GM20431 (cell line): ENCODE measurements at regions not wholly inside any gene's neighbourhood (a gene's known extent, or its start where the extent isn't known, plus 50 kb on each side); places are given as distances from the start of the nearest gene placed in this dataset.

Experiments
- in situ Hi-C: fragments of 300-500 bp; cut with MseI, MboI; formaldehyde crosslinking; loops from one replicate; pipeline ENCODE4 v1.15.0; 2020; ENCODE audit warnings: low sequenced_read_pairs; ENCODE audit not compliant: unreplicated experiment

- in situ Hi-C loops = no loop called here
These were observed 143.7 kb downstream of the IRS1 start for GRCh38 chr2:226655871-226656270.

DNA sequence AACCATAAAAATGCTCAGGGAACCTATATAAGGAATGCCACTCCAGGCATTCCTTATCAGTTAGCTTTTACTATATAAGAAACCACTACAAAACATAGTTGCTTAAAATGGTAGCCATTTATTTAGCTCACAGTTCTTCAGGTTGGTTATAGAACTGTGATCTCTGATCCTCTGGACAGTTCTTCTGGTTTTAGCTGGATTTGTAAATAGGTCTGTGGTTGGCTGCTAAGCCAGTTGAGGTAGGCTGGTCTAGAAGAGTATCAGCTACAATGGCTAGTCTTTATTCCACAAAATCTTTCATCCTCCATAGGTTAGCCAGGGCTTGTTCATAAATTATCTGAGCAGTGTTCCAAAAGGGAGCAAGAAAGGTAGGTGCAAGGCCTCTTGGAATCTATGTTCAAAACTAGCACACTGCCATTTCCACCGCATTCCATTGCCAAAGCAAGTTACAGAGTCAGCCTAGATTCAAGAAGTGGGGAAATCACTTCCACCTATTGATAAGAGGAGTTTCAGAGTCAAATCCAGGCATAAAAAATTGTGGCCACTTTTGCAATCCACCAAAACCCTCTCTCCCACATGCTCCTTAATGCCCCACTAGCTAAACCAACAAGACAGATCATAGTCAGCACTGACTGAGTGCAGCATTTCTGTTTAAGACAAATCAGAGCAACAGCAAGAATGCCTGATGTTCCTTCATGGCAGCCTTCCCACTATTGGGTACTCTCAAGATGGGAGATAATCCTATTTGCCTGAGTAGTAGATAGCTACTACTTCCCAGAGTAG is 146.4 kb downstream of the IRS1 start:
- in situ Hi-C loops = no loop called here

- in situ Hi-C loops = no loop called here
These were observed 147.3 kb downstream of the IRS1 start for GRCh38 chr2:226652369-226652768.

DNA sequence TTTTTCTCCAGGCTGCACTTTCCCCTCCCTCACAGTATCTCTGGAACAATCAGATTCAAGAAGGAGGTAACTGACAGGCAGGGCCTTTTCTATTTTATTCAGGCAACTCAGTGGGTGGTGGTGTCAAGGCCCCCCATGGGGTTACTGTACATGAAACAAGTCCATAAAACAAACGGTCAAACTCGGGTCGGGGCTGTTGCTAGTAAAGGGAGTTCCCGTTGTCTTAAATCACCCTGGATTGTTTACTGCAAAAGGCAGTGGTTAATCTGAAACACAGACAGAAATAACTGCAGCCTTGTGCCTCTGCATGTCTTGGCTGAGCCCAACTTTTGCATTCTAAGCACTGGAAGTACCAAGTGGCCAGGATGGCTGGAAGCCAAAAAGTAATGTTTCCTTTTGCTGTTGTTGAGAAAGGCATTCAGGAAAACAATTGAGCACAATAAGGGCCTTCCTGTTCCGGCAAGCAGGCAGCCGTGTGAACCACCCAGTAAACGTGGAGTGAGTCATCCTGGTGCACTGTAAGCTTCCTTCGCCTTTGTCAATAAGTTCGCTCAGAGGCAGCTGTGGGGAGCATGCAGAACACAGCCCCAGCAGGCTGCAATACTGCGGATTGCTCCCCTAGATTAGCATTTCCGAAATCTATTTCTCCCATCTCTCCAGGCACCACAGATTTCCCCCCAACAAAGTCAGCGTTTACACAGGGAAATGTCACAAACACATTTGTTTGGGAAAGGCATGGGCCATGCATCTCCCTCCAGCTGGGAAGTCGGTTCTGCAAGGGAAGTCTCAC is 149.6 kb downstream of the IRS1 start:
- in situ Hi-C loops = no loop called here

- in situ Hi-C loops = no loop called here
These were observed 150.4 kb downstream of the IRS1 start for GRCh38 chr2:226649201-226649600.

DNA sequence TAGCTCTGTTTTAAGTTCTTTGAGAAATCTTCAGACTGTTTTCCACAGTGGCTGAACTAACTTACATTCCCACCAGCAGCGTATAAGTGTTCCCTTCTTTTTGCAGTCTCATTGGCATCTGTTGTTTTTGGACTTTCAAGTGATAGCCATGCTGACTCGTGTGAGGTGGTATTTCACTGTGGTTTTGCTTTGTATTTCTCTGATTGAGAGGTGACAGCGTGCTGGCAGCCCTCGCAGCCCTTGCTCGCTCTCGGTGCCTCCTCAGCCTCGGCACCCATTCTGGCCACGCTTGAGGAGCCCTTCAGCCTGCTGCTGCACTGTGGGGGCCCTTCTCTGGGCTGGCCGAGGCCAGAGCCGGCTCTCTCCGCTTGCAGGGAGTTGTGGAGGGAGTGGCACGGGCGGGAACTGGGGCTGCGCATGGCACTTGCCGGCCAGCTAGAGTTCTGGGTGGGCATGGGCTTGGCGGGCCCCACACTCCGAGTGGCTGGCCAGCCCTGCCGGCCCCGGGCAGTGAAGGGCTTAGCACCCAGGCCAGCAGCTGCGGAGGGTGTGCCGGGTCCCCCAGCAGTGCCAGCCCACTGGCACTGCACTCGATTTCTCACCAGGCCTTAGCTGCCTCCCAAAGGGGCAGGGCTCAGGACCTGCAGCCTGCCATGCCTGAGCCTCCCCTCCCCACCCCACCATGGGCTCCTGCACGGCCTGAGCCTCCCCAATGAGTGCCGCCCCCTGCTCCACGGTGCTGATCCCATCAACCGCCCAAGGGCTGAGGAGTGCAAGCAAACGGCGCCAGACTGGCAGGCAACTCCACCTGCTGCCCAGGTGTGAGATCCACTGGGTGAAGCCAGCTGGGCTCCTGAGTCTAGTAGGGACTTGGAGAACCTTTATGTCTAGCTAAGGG is 151.8 kb downstream of the IRS1 start:
- in situ Hi-C loops = no loop called here

GRCh38 chr2:226644399-226644865 is 155.2 kb downstream of the IRS1 start:
- in situ Hi-C loops = no loop called here

DNA sequence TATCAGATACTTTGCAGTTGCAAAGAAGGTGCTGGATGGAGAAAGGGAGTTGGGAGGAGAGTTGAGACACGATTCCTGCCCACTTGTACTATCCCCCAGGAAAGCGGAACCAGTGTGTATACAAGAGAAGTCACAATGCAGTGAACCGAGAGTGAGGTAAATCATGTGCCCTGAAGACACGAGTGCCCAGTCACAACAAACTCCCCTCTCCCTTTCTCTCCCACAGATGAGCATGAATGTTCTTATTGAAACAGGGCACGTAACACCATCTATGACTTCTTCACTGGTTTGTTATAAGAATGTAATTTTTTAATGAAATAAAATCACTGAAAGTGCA is 155.7 kb downstream of the IRS1 start:
- in situ Hi-C loops = no loop called here

GRCh38 chr2:226643030-226643945 is 156.3 kb downstream of the IRS1 start:
- in situ Hi-C loops = no loop called here

DNA sequence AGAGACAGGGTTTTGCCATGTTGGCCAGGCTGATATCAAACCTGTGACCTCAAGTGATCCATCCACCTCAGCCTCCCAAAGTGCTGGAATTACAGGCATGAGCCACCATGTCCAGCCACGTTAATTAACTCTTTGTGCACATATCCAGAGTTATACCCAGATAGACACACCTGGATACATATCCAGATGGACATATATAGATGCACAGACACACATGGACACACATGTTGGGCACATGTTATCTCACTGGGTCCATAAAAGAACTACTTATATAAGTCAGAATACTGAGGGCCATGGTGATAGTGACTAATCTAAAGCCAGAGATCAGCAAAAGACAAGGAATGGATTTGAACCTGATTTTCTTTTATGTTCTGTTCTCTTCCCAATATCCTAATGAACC is 158.6 kb downstream of the IRS1 start:
- in situ Hi-C loops = no loop called here

GRCh38 chr2:226640501-226640900 is 159.1 kb downstream of the IRS1 start:
- in situ Hi-C loops = no loop called here

GRCh38 chr2:226639550-226639949 is 160.1 kb downstream of the IRS1 start:
- in situ Hi-C loops = no loop called here

- in situ Hi-C loops = no loop called here
These were observed 161.0 kb downstream of the IRS1 start for GRCh38 chr2:226638576-226638975.

DNA sequence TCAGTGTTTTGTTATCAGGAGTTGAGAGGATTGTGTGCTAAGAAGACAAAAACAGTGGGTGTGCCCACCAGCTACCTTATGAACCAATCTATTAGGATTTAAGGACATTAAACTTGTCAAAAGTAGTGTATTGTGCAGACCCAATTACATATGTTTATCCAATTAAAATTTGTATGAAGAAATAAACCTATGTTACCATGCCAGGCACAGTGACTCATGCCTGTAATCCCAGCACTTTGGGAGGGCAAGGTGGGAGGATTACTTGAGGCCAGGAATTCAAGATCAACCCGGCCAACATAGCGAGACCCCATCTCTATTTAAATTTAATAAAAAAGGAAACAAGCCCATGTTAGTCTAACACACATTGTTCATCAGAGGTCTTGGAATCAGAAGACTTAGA is 162.2 kb downstream of the IRS1 start:
- in situ Hi-C loops = no loop called here

GRCh38 chr2:226636586-226636985 is 163.0 kb downstream of the IRS1 start:
- in situ Hi-C loops = no loop called here

- in situ Hi-C loops = no loop called here
These were observed 164.5 kb downstream of the IRS1 start for GRCh38 chr2:226634943-226635604.

- in situ Hi-C loops = no loop called here
These were observed 167.9 kb downstream of the IRS1 start for GRCh38 chr2:226631671-226632070.

- in situ Hi-C loops = no loop called here
These were observed 168.4 kb downstream of the IRS1 start for GRCh38 chr2:226631187-226631586.

GRCh38 chr2:226625946-226626345 is 173.7 kb downstream of the IRS1 start:
- in situ Hi-C loops = no loop called here
